H9 (cell line): ENCODE measurements at regions not wholly inside any gene's neighbourhood (a gene's known extent, or its start where the extent isn't known, plus 50 kb on each side); places are given as distances from the start of the nearest gene placed in this dataset.

Experiments used
- DNase-seq: peaks from one replicate; pipeline ENCODE4 v3.0.0-alpha.2; 2017
- H2AFZ ChIP-seq: one replicate; pipeline ENCODE4 v1.6.1; 2013; ENCODE audit warnings: mild to moderate bottlenecking, low read length, control low read depth, moderate library complexity
- H2AK5ac ChIP-seq: 2 replicates; pipeline ENCODE4 v1.6.1; 2013; ENCODE audit warnings: low read length, control low read depth, mixed read lengths; ENCODE audit not compliant: insufficient read length
- H2BK120ac ChIP-seq: one replicate; pipeline ENCODE4 v1.6.1; 2013; ENCODE audit warnings: low read depth, mild to moderate bottlenecking, low read length, control low read depth, inconsistent platforms; ENCODE audit not compliant: poor library complexity, severe bottlenecking
- H2BK12ac ChIP-seq: 2 replicates; pipeline ENCODE4 v1.6.1; 2013; ENCODE audit warnings: low read length, control low read depth, mixed read lengths, low read depth; ENCODE audit not compliant: insufficient read length
- H2BK15ac ChIP-seq: 2 replicates; pipeline ENCODE4 v1.6.1; 2013; ENCODE audit warnings: low read depth, low read length, control low read depth
- H2BK20ac ChIP-seq: one replicate; pipeline ENCODE4 v1.6.1; 2013; ENCODE audit warnings: low read depth, mild to moderate bottlenecking, low read length, control low read depth, inconsistent platforms; ENCODE audit not compliant: poor library complexity, severe bottlenecking
- H2BK5ac ChIP-seq: 2 replicates; pipeline ENCODE4 v1.6.1; 2013; ENCODE audit warnings: low read length, control low read depth, mixed read lengths; ENCODE audit not compliant: insufficient read length
- H3K14ac ChIP-seq: 2 replicates; pipeline ENCODE4 v1.6.1; 2013; ENCODE audit warnings: low read length, control low read depth; ENCODE audit not compliant: insufficient read depth
- H3K18ac ChIP-seq: 2 replicates; pipeline ENCODE4 v1.6.1; 2013; ENCODE audit warnings: low read depth, mild to moderate bottlenecking, mixed read lengths, low read length, control low read depth; ENCODE audit not compliant: insufficient read length
- H3K23ac ChIP-seq: 2 replicates; pipeline ENCODE4 v1.6.1; 2013; ENCODE audit warnings: low read length, control low read depth, mixed read lengths, low read depth; ENCODE audit not compliant: insufficient read length
- H3K23me2 ChIP-seq: 2 replicates; pipeline ENCODE4 v1.6.1; 2013; ENCODE audit warnings: low read depth, mild to moderate bottlenecking, mixed read lengths, low read length, control low read depth; ENCODE audit not compliant: insufficient read length, poor library complexity, severe bottlenecking
- H3K27ac ChIP-seq: 2 replicates; pipeline ENCODE4 v1.5.1; 2013; ENCODE audit warnings: low read length, control low read depth, mixed read lengths, low read depth; ENCODE audit not compliant: insufficient read length
- H3K27me3 ChIP-seq: 2 replicates; pipeline ENCODE4 v1.6.1; 2013; ENCODE audit warnings: low read length, control low read depth, inconsistent platforms; ENCODE audit not compliant: insufficient read depth
- H3K4ac ChIP-seq: 2 replicates; pipeline ENCODE4 v1.6.1; 2013; ENCODE audit warnings: low read depth, mild to moderate bottlenecking, control low read depth, inconsistent platforms, low read length, moderate library complexity
- H3K4me1 ChIP-seq: 2 replicates; pipeline ENCODE4 v1.6.1; 2013; ENCODE audit warnings: low read length, control low read depth, inconsistent platforms; ENCODE audit not compliant: insufficient read depth
- H3K4me2 ChIP-seq: 2 replicates; pipeline ENCODE4 v1.6.1; 2013; ENCODE audit warnings: low read length, control low read depth, mixed read lengths; ENCODE audit not compliant: insufficient read length, insufficient read depth
- H3K56ac ChIP-seq: 2 replicates; pipeline ENCODE4 v1.6.1; 2013; ENCODE audit warnings: low read depth, mild to moderate bottlenecking, mixed read lengths, low read length, control low read depth; ENCODE audit not compliant: insufficient read length
- H3K79me1 ChIP-seq: 2 replicates; pipeline ENCODE4 v1.6.1; 2013; ENCODE audit warnings: low read depth, mild to moderate bottlenecking, moderate library complexity, low read length, control low read depth, inconsistent platforms; ENCODE audit not compliant: insufficient read depth, poor library complexity, severe bottlenecking
- H3K79me2 ChIP-seq: 2 replicates; pipeline ENCODE4 v1.6.1; 2013; ENCODE audit warnings: low read length, control low read depth, inconsistent platforms; ENCODE audit not compliant: insufficient read depth
- H3K9ac ChIP-seq: 2 replicates; pipeline ENCODE4 v1.6.1; 2013; ENCODE audit warnings: low read length, control low read depth, mixed read lengths; ENCODE audit not compliant: insufficient read length; ENCODE audit errors: extremely low read depth
- H3K9me3 ChIP-seq: one replicate; pipeline ENCODE4 v1.6.1; 2013; ENCODE audit warnings: low read depth, low read length, inconsistent platforms; ENCODE audit not compliant: control insufficient read depth
- H3T11ph ChIP-seq: one replicate; pipeline ENCODE4 v1.6.1; 2013; ENCODE audit warnings: mild to moderate bottlenecking, low read length, control low read depth, inconsistent platforms
- H4K20me1 ChIP-seq: one replicate; pipeline ENCODE4 v1.6.1; 2013; ENCODE audit not compliant: control insufficient read depth, insufficient read length, insufficient read depth
- H4K5ac ChIP-seq: 2 replicates; pipeline ENCODE4 v1.6.1; 2013; ENCODE audit warnings: low read depth, mild to moderate bottlenecking, mixed read lengths, low read length, control low read depth; ENCODE audit not compliant: insufficient read length
- H4K8ac ChIP-seq: replicated peaks from 2 replicates; pipeline ENCODE4 v1.6.1; 2013; ENCODE audit warnings: low read length, control low read depth, mixed read lengths, low read depth; ENCODE audit not compliant: insufficient read length
- H4K91ac ChIP-seq: 2 replicates; pipeline ENCODE4 v1.6.1; 2013; ENCODE audit warnings: low read depth, mild to moderate bottlenecking, moderate library complexity, mixed read lengths, low read length, control low read depth; ENCODE audit not compliant: insufficient read length
- H3K27ac Mint-ChIP-seq, 3 experiments: 2 replicates in 2 of 3; 3 replicates in 1 of 3; pipeline ENCODE4 v1.8.0; 2020 to 2021; ENCODE audit warnings: mixed read lengths in 3 of 3, mild to moderate bottlenecking in 1 of 3, moderate library complexity in 1 of 3
- H3K27me3 Mint-ChIP-seq: 2 replicates; pipeline ENCODE4 v1.8.0; 2021; ENCODE audit warnings: low read depth, mild to moderate bottlenecking, moderate library complexity, mixed read lengths
- H3K36me3 Mint-ChIP-seq, 3 experiments: 2 replicates in 2 of 3; 3 replicates in 1 of 3; pipeline ENCODE4 v1.8.0; 2020 to 2021; ENCODE audit warnings: low read depth in 3 of 3, mixed read lengths in 3 of 3; ENCODE audit not compliant: insufficient read depth in 1 of 3
- H3K4me1 Mint-ChIP-seq, 2 experiments: 2 replicates each; pipeline ENCODE4 v1.8.0; 2020; ENCODE audit warnings: mixed read lengths in 2 of 2
- H3K4me3 Mint-ChIP-seq, 2 experiments: 2 replicates in 1 of 2; 3 replicates in 1 of 2; pipeline ENCODE4 v1.8.0; 2020 to 2021; ENCODE audit warnings: mild to moderate bottlenecking in 2 of 2, mixed read lengths in 2 of 2, moderate library complexity in 1 of 2
- H3K9me3 Mint-ChIP-seq, 2 experiments: 2 replicates in 1 of 2; 3 replicates in 1 of 2; pipeline ENCODE4 v1.8.0; 2020; ENCODE audit warnings: mild to moderate bottlenecking in 2 of 2, mixed read lengths in 2 of 2, moderate library complexity in 1 of 2
- WGBS: extraction: QIAGEN DNeasy Blood & Tissue Kit; methylation state at CpG from one replicate; pipeline ENCODE4 v1.1.7; 2013; ENCODE audit warnings: missing lambda C conversion rate, low lambda C conversion rate, mixed read lengths; ENCODE audit not compliant: insufficient read length; ENCODE audit errors: extremely low coverage; 5-methylcytosine and 5-hydroxymethylcytosine counted together
- TF ChIP-seq, protein P1 (sequence below): fragments of 200-600 bp; sonication (generic); conservative IDR thresholded peaks from 3 replicates; pipeline ENCODE4 v1.8.0; 2021; ENCODE audit warnings: antibody characterized with exemption, mild to moderate bottlenecking

GRCh38 chr2:129764376-129765325 is 214.8 kb upstream of the RAB6C start:
- no peak overlapping the region for H4K5ac ChIP-seq
- no peaks in the 10 kb centered on the region for H3K27me3 ChIP-seq
- no peak overlapping the region for H2BK5ac ChIP-seq
- no peak overlapping the region for H2BK120ac ChIP-seq
- TF ChIP-seq, protein P1, sequence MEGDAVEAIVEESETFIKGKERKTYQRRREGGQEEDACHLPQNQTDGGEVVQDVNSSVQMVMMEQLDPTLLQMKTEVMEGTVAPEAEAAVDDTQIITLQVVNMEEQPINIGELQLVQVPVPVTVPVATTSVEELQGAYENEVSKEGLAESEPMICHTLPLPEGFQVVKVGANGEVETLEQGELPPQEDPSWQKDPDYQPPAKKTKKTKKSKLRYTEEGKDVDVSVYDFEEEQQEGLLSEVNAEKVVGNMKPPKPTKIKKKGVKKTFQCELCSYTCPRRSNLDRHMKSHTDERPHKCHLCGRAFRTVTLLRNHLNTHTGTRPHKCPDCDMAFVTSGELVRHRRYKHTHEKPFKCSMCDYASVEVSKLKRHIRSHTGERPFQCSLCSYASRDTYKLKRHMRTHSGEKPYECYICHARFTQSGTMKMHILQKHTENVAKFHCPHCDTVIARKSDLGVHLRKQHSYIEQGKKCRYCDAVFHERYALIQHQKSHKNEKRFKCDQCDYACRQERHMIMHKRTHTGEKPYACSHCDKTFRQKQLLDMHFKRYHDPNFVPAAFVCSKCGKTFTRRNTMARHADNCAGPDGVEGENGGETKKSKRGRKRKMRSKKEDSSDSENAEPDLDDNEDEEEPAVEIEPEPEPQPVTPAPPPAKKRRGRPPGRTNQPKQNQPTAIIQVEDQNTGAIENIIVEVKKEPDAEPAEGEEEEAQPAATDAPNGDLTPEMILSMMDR, result no peak; the same call in 2 of the 3 replicates
- H4K8ac ChIP-seq, result no peak overlapping the region
- Mint-ChIP-seq H3K9me3 (no peaks in the 10 kb centered on the region), H3K36me3 (no peaks in the 10 kb centered on the region), H3K4me3 (no peak overlapping the region), H3K27me3 (peaks cover 9% of the 10 kb centered on the region), H3K27ac (no peak overlapping the region), H3K4me1 (peaks cover 2 to 11% of the 10 kb centered on the region in 2 experiments; a peak in 3 of 4 replicates)
- no peak overlapping the region for H2BK15ac ChIP-seq
- no peak overlapping the region for H3K14ac ChIP-seq
- no peaks in the 10 kb centered on the region for H3K23me2 ChIP-seq
- no peak overlapping the region for H3K4me2 ChIP-seq
- no peak overlapping the region for H2BK20ac ChIP-seq
- WGBS, result no CpG with 5 or more reads among the region's 16 CpGs
- no peak overlapping the region for H3T11ph ChIP-seq
- H3K23ac ChIP-seq, result no peak overlapping the region
- no peak overlapping the region for H3K18ac ChIP-seq
- H2BK12ac ChIP-seq, result no peak overlapping the region
- H3K79me1 ChIP-seq, result no peaks in the 10 kb centered on the region
- no peak overlapping the region for H3K27ac ChIP-seq
- H4K20me1 ChIP-seq, result no peaks in the 10 kb centered on the region
- H3K9ac ChIP-seq, result no peak overlapping the region
- no peak overlapping the region for H3K56ac ChIP-seq
- no peak overlapping the region for H2AK5ac ChIP-seq
- no peak overlapping the region for H4K91ac ChIP-seq
- no peaks in the 10 kb centered on the region for H3K9me3 ChIP-seq
- no peaks in the 10 kb centered on the region for H3K4me1 ChIP-seq
- no peak overlapping the region for H2AFZ ChIP-seq
- H3K79me2 ChIP-seq, result no peaks in the 10 kb centered on the region
- no peak for DNase-seq
- no peak overlapping the region for H3K4ac ChIP-seq
